CD14-positive monocyte (primary cell): ENCODE measurements at regions not wholly inside any gene's neighbourhood (a gene's known extent, or its start where the extent isn't known, plus 50 kb on each side); places are given as distances from the start of the nearest gene placed in this dataset.

Experiments used
- DNase-seq, 3 donors: peaks; one replicate each; pipeline ENCODE4 v3.0.0-alpha.2; 2011 to 2022
- H2AFZ ChIP-seq: 2 replicates; pipeline ENCODE4 v1.6.0; 2012; ENCODE audit warnings: mild to moderate bottlenecking, low read depth, low read length, inconsistent platforms; ENCODE audit not compliant: insufficient read depth, poor library complexity, severe bottlenecking
- H3K27ac ChIP-seq, 2 donors: 1 replicate in 1 of 2; 2 replicates in 1 of 2; pipeline ENCODE4 v1.5.1; 2012 to 2013; ENCODE audit warnings: low read length in 2 of 2, control low read depth in 1 of 2, inconsistent platforms in 1 of 2, low read depth in 1 of 2, mild to moderate bottlenecking in 1 of 2
- H3K27me3 ChIP-seq, 2 donors: one replicate each; pipeline versions ENCODE4 v1.6.0 to v1.6.1; 2011 to 2013; ENCODE audit warnings: low read length in 2 of 2; ENCODE audit not compliant: control insufficient read depth in 2 of 2, insufficient read depth in 2 of 2
- H3K36me3 ChIP-seq, 2 donors: replicated peaks in 1 of 2; 1 replicate in 1 of 2; 2 replicates in 1 of 2; pipeline versions ENCODE4 v1.5.1 to v1.6.1; 2012 to 2013; ENCODE audit warnings: low read length in 2 of 2, control low read depth in 1 of 2, inconsistent platforms in 1 of 2, mild to moderate bottlenecking in 1 of 2; ENCODE audit not compliant: insufficient read depth in 2 of 2, control insufficient read depth in 1 of 2
- H3K4me1 ChIP-seq, 2 donors: 1 replicate in 1 of 2; 2 replicates in 1 of 2; pipeline versions ENCODE4 v1.5.1 to v1.6.1; 2012 to 2013; ENCODE audit warnings: low read length in 2 of 2, control low read depth in 1 of 2, inconsistent platforms in 1 of 2, mild to moderate bottlenecking in 1 of 2, moderate library complexity in 1 of 2; ENCODE audit not compliant: insufficient read depth in 2 of 2, control insufficient read depth in 1 of 2
- H3K4me2 ChIP-seq: replicated peaks from 2 replicates; pipeline ENCODE3; 2012; ENCODE audit warnings: low read length, moderate library complexity, mild to moderate bottlenecking; ENCODE audit not compliant: poor library complexity, severe bottlenecking; ENCODE audit errors: extremely low read depth
- H3K4me3 ChIP-seq, 3 experiments: fragments of 200-600 bp in 1 of 3; sonication (generic) in 1 of 3; replicated peaks in 1 of 3; 1 replicate in 2 of 3; 2 replicates in 1 of 3; pipeline ENCODE4 v1.5.1; 2011 to 2013; ENCODE audit warnings: low read length in 3 of 3, mild to moderate bottlenecking in 3 of 3, control low read depth in 2 of 3, low read depth in 2 of 3, inconsistent platforms in 1 of 3, moderate library complexity in 1 of 3
- H3K79me2 ChIP-seq: 2 replicates; pipeline ENCODE4 v1.6.0; 2012; ENCODE audit warnings: mild to moderate bottlenecking, control low read depth, inconsistent platforms, low read length, moderate library complexity; ENCODE audit not compliant: insufficient read depth
- H3K9ac ChIP-seq: 2 replicates; pipeline ENCODE4 v1.6.0; 2017; ENCODE audit warnings: low read length, mild to moderate bottlenecking; ENCODE audit not compliant: insufficient read depth, poor library complexity, severe bottlenecking
- H3K9me3 ChIP-seq, 2 donors: replicated peaks in 1 of 2; 1 replicate in 1 of 2; 2 replicates in 1 of 2; pipeline versions ENCODE4 v1.5.1 to v1.6.1; 2012 to 2013; ENCODE audit warnings: low read length in 2 of 2, control low read depth in 1 of 2; ENCODE audit not compliant: control insufficient read depth in 1 of 2, insufficient read depth in 1 of 2
- H4K20me1 ChIP-seq: 2 replicates; pipeline ENCODE4 v1.6.0; 2012; ENCODE audit warnings: mild to moderate bottlenecking, low read length, control low read depth, moderate library complexity; ENCODE audit not compliant: insufficient read depth
- H3K27ac Mint-ChIP-seq, 7 donors: one replicate each; pipeline ENCODE4 v1.8.0; 2020; ENCODE audit warnings: mild to moderate bottlenecking in 7 of 7, mixed read lengths in 7 of 7, moderate library complexity in 6 of 7, inconsistent platforms in 2 of 7
- H3K27me3 Mint-ChIP-seq, 3 donors: one replicate each; pipeline ENCODE4 v1.8.0; 2021 to 2022; ENCODE audit warnings: low read depth in 3 of 3, mild to moderate bottlenecking in 3 of 3, mixed read lengths in 3 of 3, moderate library complexity in 3 of 3, inconsistent platforms in 1 of 3
- H3K36me3 Mint-ChIP-seq, 2 donors: one replicate each; pipeline ENCODE4 v1.8.0; 2020; ENCODE audit warnings: mixed read lengths in 2 of 2, inconsistent platforms in 1 of 2, mild to moderate bottlenecking in 1 of 2
- H3K4me1 Mint-ChIP-seq: one replicate; pipeline ENCODE4 v1.8.0; 2020; ENCODE audit warnings: mild to moderate bottlenecking, mixed read lengths
- H3K4me3 Mint-ChIP-seq, 2 donors: one replicate each; pipeline ENCODE4 v1.8.0; 2020; ENCODE audit warnings: mild to moderate bottlenecking in 2 of 2, mixed read lengths in 2 of 2, moderate library complexity in 1 of 2
- H3K9me3 Mint-ChIP-seq, 7 donors: one replicate each; pipeline ENCODE4 v1.8.0; 2020 to 2022; ENCODE audit warnings: mixed read lengths in 7 of 7, mild to moderate bottlenecking in 6 of 7, moderate library complexity in 6 of 7, inconsistent platforms in 2 of 7
- CTCF ChIP-seq: fragments of 200-600 bp; IDR thresholded peaks from one replicate; pipeline ENCODE4 v1.8.0; 2022; ENCODE audit warnings: antibody characterized with exemption, mild to moderate bottlenecking
- WGBS: methylation state at CpG from one replicate; pipeline ENCODE4 v1.1.5; 2013; ENCODE audit warnings: missing lambda C conversion rate; ENCODE audit not compliant: insufficient coverage; 5-methylcytosine and 5-hydroxymethylcytosine counted together
- intact Hi-C, 2 donors: fragments of 100-400 bp; cut with micrococcal nuclease; formaldehyde crosslinking; loops; one replicate each; pipeline versions ENCODE4 v1.15.0 to v1.15.1; 2023

GRCh38 chr2:128600581-128601297 is 282.1 kb upstream of the HS6ST1 start:
- Mint-ChIP-seq H3K9me3 (no peaks in the 10 kb centered on the region), H3K36me3 (no peaks in the 10 kb centered on the region), H3K4me1 (peaks cover 8% of the 10 kb centered on the region), H3K27ac (peak overlapping the region in 1 of 7 donors; percentile 17), H3K27me3 (peaks cover 0 to 1% (median 0%) of the 10 kb centered on the region in 3 donors), H3K4me3 (no peak overlapping the region)
- DNase-seq = no peak
- H3K9me3 ChIP-seq = no peaks in the 10 kb centered on the region
- H2AFZ ChIP-seq = no peak overlapping the region
- no peak overlapping the region for H3K4me2 ChIP-seq
- intact Hi-C loops = no loop called here
- no peak overlapping the region for H3K27ac ChIP-seq
- no peaks in the 10 kb centered on the region for H3K79me2 ChIP-seq
- H3K36me3 ChIP-seq = no peaks in the 10 kb centered on the region
- no peaks in the 10 kb centered on the region for H3K27me3 ChIP-seq
- TF ChIP-seq CTCF = no peak
- no peak overlapping the region for H3K4me3 ChIP-seq
- WGBS = 98% methylated on average over 6 of the region's 15 CpGs
- H4K20me1 ChIP-seq = no peaks in the 10 kb centered on the region
- peaks cover 10 to 11% of the 10 kb centered on the region in 2 donors for H3K4me1 ChIP-seq
- no peak overlapping the region for H3K9ac ChIP-seq

GRCh38 chr2:128601298-128602037 is 282.8 kb upstream of the HS6ST1 start:
- Histone ChIP-seq H4K20me1 (no peaks in the 10 kb centered on the region), H3K4me3 (no peak overlapping the region), H3K9ac (no peak overlapping the region), H3K79me2 (no peaks in the 10 kb centered on the region), H2AFZ (no peak overlapping the region), H3K4me2 (no peak overlapping the region), H3K36me3 (no peaks in the 10 kb centered on the region), H3K9me3 (no peaks in the 10 kb centered on the region), H3K27ac (no peak overlapping the region), H3K27me3 (no peaks in the 10 kb centered on the region), H3K4me1 (peaks cover 10 to 11% of the 10 kb centered on the region in 2 donors)
- Mint-ChIP-seq H3K27me3 (peaks cover 0 to 1% (median 0%) of the 10 kb centered on the region in 3 donors), H3K9me3 (no peaks in the 10 kb centered on the region), H3K4me1 (peaks cover 8% of the 10 kb centered on the region), H3K36me3 (no peaks in the 10 kb centered on the region), H3K27ac (no peak overlapping the region), H3K4me3 (no peak overlapping the region)
- 96% methylated on average over 14 of the region's 16 CpGs for WGBS
- DNase-seq = no peak
- no peak for TF ChIP-seq CTCF
- intact Hi-C loops = no loop called here
